ENCODE measurements at regions not wholly inside any gene's neighbourhood (a gene's known extent, or its start where the extent isn't known, plus 50 kb on each side); places are given as distances from the start of the nearest gene placed in this dataset.

GRCh38 chr2:234212534-234212933 lies 162.0 kb downstream of the SPP2 start:
- DNase-seq (ENCODE audit: low read depth) = no peak
- TF ChIP-seq CTCF (IDR thresholded peaks at IDR 0.05; ENCODE audit: insufficient read depth, low read depth, low read length, missing control alignments) = no peak
- H3K4me3 ChIP-seq (ENCODE audit: low read depth, low read length) = no peak overlapping the region

- TF ChIP-seq CTCF (IDR thresholded peaks at IDR 0.05; ENCODE audit: insufficient read depth, low read depth, low read length, missing control alignments) = no peak
- H3K4me3 ChIP-seq (ENCODE audit: low read depth, low read length) = no peak overlapping the region
- no peak for DNase-seq (ENCODE audit: low read depth)
These were observed 161.3 kb downstream of the SPP2 start for GRCh38 chr2:234211797-234212196.

GRCh38 chr2:234206738-234207137 lies 156.2 kb downstream of the SPP2 start:
- TF ChIP-seq CTCF (IDR thresholded peaks at IDR 0.05; ENCODE audit: insufficient read depth, low read depth, low read length, missing control alignments) = no peak
- DNase-seq (ENCODE audit: low read depth) = no peak
- no peak overlapping the region for H3K4me3 ChIP-seq (ENCODE audit: low read depth, low read length)

- H3K4me3 ChIP-seq (ENCODE audit: low read depth, low read length) = no peak overlapping the region
- TF ChIP-seq CTCF (IDR thresholded peaks at IDR 0.05; ENCODE audit: insufficient read depth, low read depth, low read length, missing control alignments) = no peak
- DNase-seq (ENCODE audit: low read depth) = no peak
These were observed 154.0 kb downstream of the SPP2 start for GRCh38 chr2:234204480-234204879.

- no peak for DNase-seq (ENCODE audit: low read depth)
- TF ChIP-seq CTCF (IDR thresholded peaks at IDR 0.05; ENCODE audit: insufficient read depth, low read depth, low read length, missing control alignments) = no peak
These were observed 152.9 kb downstream of the SPP2 start for GRCh38 chr2:234203135-234203984.

GRCh38 chr2:234202601-234203000 lies 152.1 kb downstream of the SPP2 start:
- no peak for DNase-seq (ENCODE audit: low read depth)
- TF ChIP-seq CTCF (IDR thresholded peaks at IDR 0.05; ENCODE audit: insufficient read depth, low read depth, low read length, missing control alignments) = no peak
- H3K4me3 ChIP-seq (ENCODE audit: low read depth, low read length) = no peak overlapping the region

More at GRCh38 chr2:234203135-234203984, 152.9 kb downstream of the SPP2 start:
- H3K4me3 ChIP-seq (ENCODE audit: low read depth, low read length) = no peak overlapping the region

- TF ChIP-seq CTCF (IDR thresholded peaks at IDR 0.05; ENCODE audit: insufficient read depth, low read depth, low read length, missing control alignments) = no peak
These were observed 149.5 kb downstream of the SPP2 start for GRCh38 chr2:234199996-234200395.

More at GRCh38 chr2:234199996-234200395, 149.5 kb downstream of the SPP2 start:
- no peak for DNase-seq (ENCODE audit: low read depth)
- no peak overlapping the region for H3K4me3 ChIP-seq (ENCODE audit: low read depth, low read length)

Data from GM12865 (cell line).